ENCODE measurements at regions not wholly inside any gene's neighbourhood (a gene's known extent, or its start where the extent isn't known, plus 50 kb on each side); places are given as distances from the start of the nearest gene placed in this dataset.
"Not testable (repeated sequence)": the region's sequence is repeated elsewhere in the genome, so short reads cannot be mapped to it uniquely, and the experiment has no call there.

GRCh38 chr5:21315376-21315775, 1327.4 kb upstream of the CDH18 start:
- not testable (repeated sequence) for DNase-seq

GRCh38 chr5:21301205-21301604, 1313.2 kb upstream of the CDH18 start:
- not testable (repeated sequence) for DNase-seq

- DNase-seq: not testable (repeated sequence)
Observed at GRCh38 chr5:21274361-21274760, 1286.4 kb upstream of the CDH18 start.

- no peak for DNase-seq
Observed at GRCh38 chr5:21263361-21263760, 1275.4 kb upstream of the CDH18 start.

GRCh38 chr5:21254161-21254560, 1266.2 kb upstream of the CDH18 start:
- peak; percentile 92 for DNase-seq

- DNase-seq: no peak
Observed at GRCh38 chr5:21244982-21245381, 1257.0 kb upstream of the CDH18 start.

GRCh38 chr5:21238786-21239185, 1250.8 kb upstream of the CDH18 start:
- no peak for DNase-seq

- no peak for DNase-seq
Observed at GRCh38 chr5:21237461-21237860, 1249.5 kb upstream of the CDH18 start.

GRCh38 chr5:21236971-21237427, 1249.0 kb upstream of the CDH18 start:
- peak; percentile 28 for DNase-seq

- peak; percentile 25 for DNase-seq
Observed at GRCh38 chr5:21236104-21236503, 1248.1 kb upstream of the CDH18 start.

- DNase-seq: no peak
Observed at GRCh38 chr5:21225223-21226064, 1237.4 kb upstream of the CDH18 start.

GRCh38 chr5:21221616-21222015, 1233.6 kb upstream of the CDH18 start:
- no peak for DNase-seq

GRCh38 chr5:21219966-21220365, 1232.0 kb upstream of the CDH18 start:
- DNase-seq: no peak

- DNase-seq: no peak
Observed at GRCh38 chr5:21219251-21219650, 1231.3 kb upstream of the CDH18 start.

- no peak for DNase-seq
Observed at GRCh38 chr5:21212026-21212425, 1224.0 kb upstream of the CDH18 start.

- DNase-seq: no peak
Observed at GRCh38 chr5:21209409-21209808, 1221.4 kb upstream of the CDH18 start.

- DNase-seq: no peak
Observed at GRCh38 chr5:21199087-21199486, 1211.1 kb upstream of the CDH18 start.

- no peak for DNase-seq
Observed at GRCh38 chr5:21195145-21195544, 1207.1 kb upstream of the CDH18 start.

- DNase-seq: no peak
Observed at GRCh38 chr5:21185536-21185935, 1197.5 kb upstream of the CDH18 start.

GRCh38 chr5:21184581-21184980, 1196.6 kb upstream of the CDH18 start:
- no peak for DNase-seq

GRCh38 chr5:21181609-21182125, 1193.7 kb upstream of the CDH18 start:
- DNase-seq: no peak

- no peak for DNase-seq
Observed at GRCh38 chr5:21173526-21173925, 1185.5 kb upstream of the CDH18 start.

GRCh38 chr5:21173036-21173435, 1185.0 kb upstream of the CDH18 start:
- no peak for DNase-seq

- no peak for DNase-seq
Observed at GRCh38 chr5:21171038-21171437, 1183.0 kb upstream of the CDH18 start.

- no peak for DNase-seq
Observed at GRCh38 chr5:21168557-21168956, 1180.6 kb upstream of the CDH18 start.

Data from NCI-H1694 treated with DMSO at 0.1 percent for 48 hours (cell line).